ENCODE measurements at regions not wholly inside any gene's neighbourhood (a gene's known extent, or its start where the extent isn't known, plus 50 kb on each side); places are given as distances from the start of the nearest gene placed in this dataset.
"Not testable (repeated sequence)": the region's sequence is repeated elsewhere in the genome, so short reads cannot be mapped to it uniquely, and the experiment has no call there.

DNA sequence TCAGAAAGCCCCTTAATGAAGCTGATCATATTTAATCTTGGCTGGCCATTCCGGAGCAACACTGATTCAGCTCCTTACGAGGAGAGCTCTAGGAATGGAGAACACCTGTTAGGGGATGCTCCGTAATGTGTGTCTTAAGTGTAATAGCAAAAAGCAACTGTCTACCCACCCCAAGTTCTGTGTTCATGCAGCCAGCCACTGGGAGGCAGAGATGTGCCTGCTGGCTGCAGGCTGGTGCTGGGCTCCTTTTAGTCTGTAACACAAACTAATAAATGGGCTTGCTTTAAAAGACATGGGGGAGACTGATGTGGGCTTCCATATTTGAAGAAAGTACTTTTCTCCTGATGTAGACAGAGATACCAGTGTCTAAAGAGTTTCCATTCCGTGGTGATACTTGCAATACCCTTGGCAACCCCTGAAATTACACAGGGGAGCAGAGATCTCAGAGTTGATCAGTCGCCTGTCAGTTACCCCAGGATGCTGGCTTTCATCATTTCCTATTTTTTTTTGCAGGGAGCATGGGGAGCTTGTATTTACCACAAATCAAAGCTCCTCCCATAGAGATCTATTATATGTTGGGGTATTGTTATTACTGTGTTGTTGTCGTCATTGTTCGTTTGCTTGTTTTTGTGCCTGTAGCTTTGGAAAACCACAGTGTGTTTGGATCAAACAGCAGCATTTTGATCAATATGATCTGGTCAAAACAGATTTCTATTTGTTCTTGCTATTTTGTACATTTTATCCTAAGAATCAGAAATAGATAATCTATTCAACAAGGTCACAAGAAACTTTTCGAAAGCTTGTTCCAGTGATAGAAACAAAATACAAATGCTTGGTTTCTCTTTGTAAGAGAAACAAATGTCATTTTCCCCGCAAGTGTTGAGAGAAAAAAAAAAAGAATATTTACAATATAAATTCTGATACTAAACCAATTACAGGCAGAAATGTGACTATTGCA is 65.8 kb downstream of the MTX3 start:
- Histone ChIP-seq H3K4me1 (no peaks in the 10 kb centered on the region), H3K36me3 (no peaks in the 10 kb centered on the region), H3K27ac (no peak overlapping the region), H3K9me3 (no peaks in the 10 kb centered on the region), H3K4me3 (no peak overlapping the region), H3K27me3 (no peaks in the 10 kb centered on the region)
- ATAC-seq (no peak), DNase-seq (no peak)
- WGBS (ENCODE audit: insufficient coverage, low coverage, low lambda C conversion rate, missing lambda C conversion rate), result 64% methylated on average over 9 of the region's 9 CpGs
- TF ChIP-seq, protein P1, sequence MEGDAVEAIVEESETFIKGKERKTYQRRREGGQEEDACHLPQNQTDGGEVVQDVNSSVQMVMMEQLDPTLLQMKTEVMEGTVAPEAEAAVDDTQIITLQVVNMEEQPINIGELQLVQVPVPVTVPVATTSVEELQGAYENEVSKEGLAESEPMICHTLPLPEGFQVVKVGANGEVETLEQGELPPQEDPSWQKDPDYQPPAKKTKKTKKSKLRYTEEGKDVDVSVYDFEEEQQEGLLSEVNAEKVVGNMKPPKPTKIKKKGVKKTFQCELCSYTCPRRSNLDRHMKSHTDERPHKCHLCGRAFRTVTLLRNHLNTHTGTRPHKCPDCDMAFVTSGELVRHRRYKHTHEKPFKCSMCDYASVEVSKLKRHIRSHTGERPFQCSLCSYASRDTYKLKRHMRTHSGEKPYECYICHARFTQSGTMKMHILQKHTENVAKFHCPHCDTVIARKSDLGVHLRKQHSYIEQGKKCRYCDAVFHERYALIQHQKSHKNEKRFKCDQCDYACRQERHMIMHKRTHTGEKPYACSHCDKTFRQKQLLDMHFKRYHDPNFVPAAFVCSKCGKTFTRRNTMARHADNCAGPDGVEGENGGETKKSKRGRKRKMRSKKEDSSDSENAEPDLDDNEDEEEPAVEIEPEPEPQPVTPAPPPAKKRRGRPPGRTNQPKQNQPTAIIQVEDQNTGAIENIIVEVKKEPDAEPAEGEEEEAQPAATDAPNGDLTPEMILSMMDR (IDR thresholded peaks at IDR 0.05), result no peak
- no peak for TF ChIP-seq POLR2A (IDR thresholded peaks at IDR 0.05)
- intact Hi-C loops (cut with DNase I), result no loop called here

DNA sequence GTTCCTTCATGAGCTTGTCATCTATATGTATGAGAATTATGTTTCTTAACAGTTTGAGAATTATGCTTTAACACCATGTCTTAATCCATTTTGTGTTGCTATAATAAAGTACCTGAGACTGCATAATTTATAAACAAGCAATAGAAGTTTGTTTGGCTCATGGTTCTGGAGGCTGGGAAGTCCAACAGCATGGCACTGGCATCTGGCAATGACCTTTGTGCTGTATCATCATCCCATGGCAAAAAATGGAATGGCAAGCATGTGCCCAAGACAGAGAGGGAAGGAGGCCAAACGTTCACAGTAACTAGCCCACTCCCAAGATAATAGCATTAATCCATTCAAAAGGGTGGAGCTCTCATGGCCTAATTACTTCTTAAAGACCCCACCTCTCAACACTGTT is 67.6 kb downstream of the MTX3 start:
- no peak for TF ChIP-seq POLR2A (IDR thresholded peaks at IDR 0.05)
- TF ChIP-seq, protein P1 (IDR thresholded peaks at IDR 0.05), result no peak
- no peak for ATAC-seq
- 18% methylated on average over 1 of the region's 1 CpG for WGBS (ENCODE audit: insufficient coverage, low coverage, low lambda C conversion rate, missing lambda C conversion rate)
- Histone ChIP-seq H3K27ac (no peak overlapping the region), H3K36me3 (no peaks in the 10 kb centered on the region), H3K4me1 (no peaks in the 10 kb centered on the region), H3K9me3 (no peaks in the 10 kb centered on the region), H3K27me3 (no peaks in the 10 kb centered on the region), H3K4me3 (no peak overlapping the region)
- intact Hi-C loops (cut with DNase I), result no loop called here
- DNase-seq, result no peak

DNA sequence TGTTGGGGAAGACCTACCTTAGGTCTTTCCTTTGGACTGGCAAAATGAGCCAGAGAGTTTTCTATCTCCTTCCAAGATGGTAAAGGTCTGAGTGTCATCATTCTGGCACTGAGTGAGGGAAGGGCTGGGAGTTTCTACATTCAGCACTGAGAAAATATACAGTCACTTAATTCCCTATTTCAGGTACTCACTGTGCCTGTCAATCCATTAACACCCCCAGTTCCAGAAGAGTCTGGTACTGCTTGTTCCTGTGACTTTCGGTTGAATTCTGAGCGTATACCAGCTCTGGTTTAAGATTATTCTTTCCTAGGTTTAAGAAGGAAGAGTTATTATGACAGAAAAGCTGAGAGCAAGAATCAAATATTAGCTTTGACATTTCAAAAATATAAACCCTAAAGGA is 68.4 kb downstream of the MTX3 start:
- DNase-seq (no peak), ATAC-seq (no peak)
- Histone ChIP-seq H3K4me3 (no peak overlapping the region), H3K4me1 (no peaks in the 10 kb centered on the region), H3K27ac (no peak overlapping the region), H3K9me3 (no peaks in the 10 kb centered on the region), H3K27me3 (no peaks in the 10 kb centered on the region), H3K36me3 (no peaks in the 10 kb centered on the region)
- TF ChIP-seq, protein P1 (IDR thresholded peaks at IDR 0.05), result no peak
- no peak for TF ChIP-seq POLR2A (IDR thresholded peaks at IDR 0.05)
- WGBS (ENCODE audit: insufficient coverage, low coverage, low lambda C conversion rate, missing lambda C conversion rate), result 67% methylated on average over 1 of the region's 2 CpGs
- intact Hi-C loops (cut with DNase I), result no loop called here

DNA sequence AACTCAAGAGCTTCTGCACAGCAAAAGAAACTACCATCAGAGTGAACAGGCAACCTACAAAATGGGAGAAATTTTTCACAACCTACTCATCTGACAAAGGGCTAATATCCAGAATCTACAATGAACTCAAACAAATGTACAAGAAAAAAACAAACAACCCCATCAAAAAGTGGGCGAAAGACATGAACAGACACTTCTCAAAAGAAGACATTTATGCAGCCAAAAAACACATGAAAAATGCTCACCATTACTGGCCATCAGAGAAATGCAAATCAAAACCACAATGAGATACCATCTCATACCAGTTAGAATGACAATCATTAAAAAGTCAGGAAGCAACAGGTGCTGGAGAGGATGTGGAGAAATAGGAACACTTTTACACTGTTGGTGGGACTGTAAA is 83.6 kb downstream of the MTX3 start:
- H3K27ac ChIP-seq; H3K9me3 ChIP-seq; intact Hi-C loops (cut with DNase I); H3K4me1 ChIP-seq; H3K36me3 ChIP-seq; H3K27me3 ChIP-seq; ATAC-seq; DNase-seq; H3K4me3 ChIP-seq: not testable (repeated sequence)
- 67% methylated on average over 1 of the region's 1 CpG for whole genome bisulfite sequencing (ENCODE audit: insufficient coverage, low coverage, low lambda C conversion rate, missing lambda C conversion rate)

DNA sequence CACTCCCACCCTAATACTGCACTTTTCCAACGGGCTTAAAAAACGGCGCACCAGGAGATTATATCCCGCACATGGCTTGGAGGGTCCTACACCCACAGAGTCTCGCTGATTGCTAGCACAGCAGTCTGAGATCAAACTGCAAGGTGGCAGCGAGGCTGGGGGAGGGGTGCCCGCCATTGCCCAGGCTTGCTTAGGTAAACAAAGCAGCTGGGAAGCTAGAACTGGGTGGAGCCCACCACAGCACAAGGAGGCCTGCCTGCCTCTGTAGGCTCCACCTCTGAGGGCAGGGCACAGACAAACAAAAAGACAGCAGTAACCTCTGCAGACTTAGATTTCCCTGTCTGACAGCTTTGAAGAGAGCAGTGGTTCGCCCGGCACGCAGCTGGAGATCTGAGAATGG is 88.5 kb downstream of the MTX3 start:
- H3K36me3 ChIP-seq; H3K4me3 ChIP-seq; ATAC-seq; H3K9me3 ChIP-seq; intact Hi-C loops (cut with DNase I); H3K27me3 ChIP-seq; H3K4me1 ChIP-seq; H3K27ac ChIP-seq; DNase-seq: not testable (repeated sequence)
- no CpG with 5 or more reads among the region's 10 CpGs for WGBS (ENCODE audit: insufficient coverage, low coverage, low lambda C conversion rate, missing lambda C conversion rate)
